ENCODE measurements at regions not wholly inside any gene's neighbourhood (a gene's known extent, or its start where the extent isn't known, plus 50 kb on each side); places are given as distances from the start of the nearest gene placed in this dataset.

DNA sequence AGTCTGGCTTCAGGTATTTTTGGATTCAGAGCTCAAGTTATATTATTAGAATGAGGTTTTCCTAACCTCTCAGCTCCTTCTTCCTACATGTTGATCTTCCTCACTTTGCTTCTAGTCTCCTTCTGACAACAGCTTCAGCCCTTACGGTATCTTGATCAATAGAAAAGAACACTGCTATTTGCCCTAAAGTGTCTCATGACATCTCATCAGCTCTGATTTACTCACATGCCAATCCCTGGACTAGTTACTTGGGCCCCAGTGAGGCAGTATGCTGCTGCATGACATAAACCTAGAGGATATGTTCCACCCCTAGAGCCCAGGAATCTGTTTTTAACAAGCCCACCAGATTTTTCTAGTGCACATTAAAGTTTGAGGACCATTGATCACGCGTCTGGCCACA lies 110.3 kb downstream of the UNC5CL start (continued):
- no peak for TF ChIP-seq MAFK (IDR thresholded peaks at IDR 0.05; ENCODE audit: low read depth, low read length)
- TF ChIP-seq POLR2AphosphoS5 (IDR thresholded peaks at IDR 0.05; ENCODE audit: low read depth, low read length), result no peak
- TF ChIP-seq SIN3A (conservative IDR thresholded peaks at IDR 0.05 in 1 of 2, IDR thresholded peaks at IDR 0.05 in 1 of 2; ENCODE audit: low read depth in 1 of 2, low read length in 2 of 2), result no peak
